ENCODE measurements at regions not wholly inside any gene's neighbourhood (a gene's known extent, or its start where the extent isn't known, plus 50 kb on each side); places are given as distances from the start of the nearest gene placed in this dataset.

DNA sequence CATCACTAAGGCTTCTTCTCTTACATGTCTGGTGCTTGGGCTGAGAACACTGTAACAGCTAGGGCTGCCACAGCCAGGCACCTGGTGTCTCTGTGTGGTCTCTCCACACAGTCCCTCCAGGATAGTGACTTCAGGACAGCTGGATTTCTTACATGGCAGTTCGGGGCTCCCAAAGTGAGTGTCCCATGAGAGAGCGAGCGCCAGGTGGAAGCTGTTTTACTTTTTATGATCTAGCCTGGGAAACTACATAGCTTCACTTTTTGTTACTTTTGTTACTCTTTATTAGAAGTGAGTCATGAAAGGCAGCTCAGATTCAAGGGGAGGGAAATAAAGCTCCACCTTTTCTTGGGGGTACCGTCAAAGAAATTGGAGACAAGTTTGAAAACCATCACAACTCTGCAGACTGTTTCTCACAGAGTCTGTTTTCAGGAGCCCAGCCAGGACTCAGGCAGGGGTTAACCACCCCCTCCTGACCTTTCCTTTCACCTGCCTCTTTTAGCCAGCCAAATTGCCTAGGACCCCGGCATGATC, 373.0 kb downstream of the MID1IP1 start:
- Histone ChIP-seq H3K4me3 (ENCODE audit: insufficient read depth, low read depth, low read length) (no peak overlapping the region), H3K36me3 (replicated peaks; ENCODE audit: control insufficient read depth, insufficient read depth, low read length) (no peaks in the 10 kb centered on the region), H3K27me3 (ENCODE audit: control insufficient read depth, insufficient read depth, low read length) (no peaks in the 10 kb centered on the region)
- no peak for DNase-seq

DNA sequence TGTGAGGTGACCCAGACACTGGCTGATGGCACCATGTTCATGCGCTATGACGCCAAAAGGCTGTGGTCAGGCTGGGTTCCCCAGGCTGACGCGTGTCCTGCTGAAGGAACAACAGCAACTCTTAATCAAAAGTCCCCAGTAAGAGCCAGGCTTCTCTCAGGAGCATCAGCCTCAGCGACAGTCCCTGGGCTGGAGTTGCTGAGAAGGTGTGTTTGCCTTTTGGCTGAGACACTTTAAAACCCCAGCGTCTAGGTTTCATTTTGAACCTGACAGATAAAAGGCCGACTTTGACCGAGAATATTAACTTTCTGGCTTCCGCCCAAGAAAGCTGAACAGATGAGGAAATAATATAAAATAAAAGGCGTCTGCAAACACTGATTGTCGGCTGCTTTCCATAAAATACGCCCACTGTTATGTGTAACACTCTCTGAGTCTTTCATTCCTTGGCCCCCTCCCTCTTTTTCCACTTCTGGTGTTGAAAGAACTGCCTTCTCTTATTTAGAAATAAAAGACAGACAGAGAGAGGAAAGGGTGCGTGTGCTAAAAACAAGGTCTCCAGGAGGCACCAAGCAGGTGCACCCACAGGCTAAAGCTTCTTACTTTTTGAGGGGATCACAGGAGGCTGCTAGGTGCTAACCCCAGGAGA, 373.6 kb downstream of the MID1IP1 start:
- no peaks in the 10 kb centered on the region for H3K36me3 ChIP-seq (replicated peaks; ENCODE audit: control insufficient read depth, insufficient read depth, low read length)
- no peak for DNase-seq
- no peaks in the 10 kb centered on the region for H3K27me3 ChIP-seq (ENCODE audit: control insufficient read depth, insufficient read depth, low read length)
- no peak overlapping the region for H3K4me3 ChIP-seq (ENCODE audit: insufficient read depth, low read depth, low read length)

DNA sequence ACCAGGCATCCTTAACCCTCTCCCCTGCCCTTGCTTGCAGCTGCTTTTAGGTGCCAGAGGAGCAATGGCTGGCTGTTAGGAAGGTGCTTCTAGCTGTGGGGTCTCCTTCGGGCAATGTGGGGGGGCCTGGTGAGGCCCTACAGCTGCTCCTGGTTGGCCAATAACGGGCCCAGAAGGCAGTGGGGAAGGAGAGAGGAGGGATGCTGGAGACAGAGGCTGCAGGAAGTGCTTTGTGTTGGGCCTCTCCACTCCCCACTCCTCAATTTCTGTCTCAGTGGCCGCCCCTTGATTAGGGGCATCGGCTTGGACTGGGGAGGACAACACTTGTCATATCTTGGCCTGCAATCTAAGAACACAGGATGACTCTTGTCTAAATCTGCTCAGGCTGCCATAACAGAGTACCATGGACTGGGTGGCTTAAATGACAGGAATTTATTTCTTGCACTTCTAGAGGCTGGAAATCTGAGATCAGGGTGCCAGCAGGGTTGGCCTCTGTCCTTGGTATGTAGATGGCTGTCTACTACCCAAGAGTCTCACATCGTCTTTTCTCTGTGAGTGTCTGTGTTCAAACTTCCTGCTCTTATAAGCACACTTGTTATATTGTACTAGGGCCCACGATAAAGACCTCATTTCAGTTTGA, 374.3 kb downstream of the MID1IP1 start:
- H3K4me3 ChIP-seq (ENCODE audit: insufficient read depth, low read depth, low read length) = no peak overlapping the region
- DNase-seq = no peak
- H3K27me3 ChIP-seq (ENCODE audit: control insufficient read depth, insufficient read depth, low read length) = no peaks in the 10 kb centered on the region
- no peaks in the 10 kb centered on the region for H3K36me3 ChIP-seq (replicated peaks; ENCODE audit: control insufficient read depth, insufficient read depth, low read length)

DNA sequence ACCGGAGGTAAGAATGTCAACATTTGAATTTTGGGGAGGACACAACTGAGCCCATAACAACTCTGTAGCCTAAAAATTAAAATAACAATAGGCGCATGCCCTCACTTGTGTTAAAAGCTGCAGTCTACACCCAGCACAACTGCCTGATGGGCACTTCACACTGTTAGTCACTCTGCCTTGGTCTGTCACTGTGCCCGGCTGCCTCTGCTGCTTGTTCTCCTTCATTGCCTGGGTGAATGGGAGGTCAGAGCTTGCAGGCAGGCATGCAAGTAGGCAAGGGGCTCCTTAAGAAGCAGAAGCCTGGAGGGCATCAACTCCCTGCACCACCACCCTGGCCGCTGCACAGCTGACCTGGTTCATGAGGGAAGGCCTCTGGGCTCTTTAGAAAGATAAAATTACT, 374.8 kb downstream of the MID1IP1 start:
- H3K27me3 ChIP-seq (ENCODE audit: control insufficient read depth, insufficient read depth, low read length) = no peaks in the 10 kb centered on the region
- no peak overlapping the region for H3K4me3 ChIP-seq (ENCODE audit: insufficient read depth, low read depth, low read length)
- no peak for DNase-seq
- H3K36me3 ChIP-seq (replicated peaks; ENCODE audit: control insufficient read depth, insufficient read depth, low read length) = no peaks in the 10 kb centered on the region

DNA sequence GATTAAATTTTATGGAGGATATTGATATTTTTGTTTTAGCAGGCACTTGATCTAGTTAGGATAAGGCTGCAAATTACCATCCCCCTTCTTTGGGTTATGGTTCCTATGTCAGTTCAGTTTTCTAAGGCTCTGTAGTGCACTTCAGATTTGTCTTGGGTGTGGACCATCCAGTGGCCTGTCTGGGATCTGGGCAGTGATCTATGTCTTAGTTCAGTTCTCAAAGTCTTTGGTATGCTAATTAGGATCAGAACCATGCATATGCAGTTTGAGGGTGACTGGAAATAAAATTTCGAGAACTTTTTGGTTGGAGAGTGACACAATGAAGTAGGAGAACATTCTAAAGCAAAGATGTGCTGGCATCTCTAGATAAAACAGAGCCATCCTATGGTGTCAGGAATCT, 388.2 kb downstream of the MID1IP1 start:
- H3K36me3 ChIP-seq (replicated peaks; ENCODE audit: control insufficient read depth, insufficient read depth, low read length) = no peaks in the 10 kb centered on the region
- no peaks in the 10 kb centered on the region for H3K27me3 ChIP-seq (ENCODE audit: control insufficient read depth, insufficient read depth, low read length)
- DNase-seq = no peak
- no peak overlapping the region for H3K4me3 ChIP-seq (ENCODE audit: insufficient read depth, low read depth, low read length)

DNA sequence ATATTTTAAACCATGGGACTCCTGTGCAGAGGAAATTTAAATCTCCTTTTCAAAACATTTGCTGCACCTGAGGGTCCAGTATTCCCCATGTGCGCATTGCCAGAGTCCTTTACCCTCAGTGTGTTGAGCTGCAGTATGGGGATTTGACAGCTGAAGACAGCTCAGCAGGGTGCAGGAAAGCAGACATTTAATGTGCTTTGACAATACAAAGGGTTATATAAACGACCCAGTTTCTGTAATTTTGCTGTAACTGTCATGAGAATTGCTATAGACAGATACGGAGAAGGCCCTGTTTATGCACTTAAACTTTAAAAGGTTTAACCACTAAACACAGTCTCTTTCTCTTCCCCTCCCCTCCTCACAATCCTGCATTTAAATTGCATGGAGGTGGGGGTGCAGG, 393.4 kb downstream of the MID1IP1 start:
- no peak for DNase-seq
- no peaks in the 10 kb centered on the region for H3K36me3 ChIP-seq (replicated peaks; ENCODE audit: control insufficient read depth, insufficient read depth, low read length)
- no peak overlapping the region for H3K4me3 ChIP-seq (ENCODE audit: insufficient read depth, low read depth, low read length)
- no peaks in the 10 kb centered on the region for H3K27me3 ChIP-seq (ENCODE audit: control insufficient read depth, insufficient read depth, low read length)

DNA sequence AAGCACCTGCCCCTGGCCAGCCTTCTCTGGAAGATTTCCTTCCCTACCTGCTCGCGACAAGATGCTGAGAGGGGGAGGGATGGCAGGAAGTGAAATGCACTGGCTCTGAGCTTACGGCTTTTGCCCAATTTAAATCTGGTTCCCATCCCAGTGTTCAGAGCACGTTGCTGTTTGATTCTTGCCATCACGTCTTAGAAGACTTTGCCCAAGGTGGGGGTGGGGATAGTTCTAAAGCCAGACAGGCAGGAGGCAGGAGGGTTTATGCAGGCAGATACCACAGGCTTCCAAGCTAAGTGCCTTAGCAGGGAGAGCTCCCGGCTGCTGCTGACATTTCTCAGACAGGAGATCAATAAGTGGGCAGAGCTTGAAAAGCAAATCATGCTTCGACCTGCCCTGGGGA, 393.9 kb downstream of the MID1IP1 start:
- Histone ChIP-seq H3K36me3 (replicated peaks; ENCODE audit: control insufficient read depth, insufficient read depth, low read length) (no peaks in the 10 kb centered on the region), H3K27me3 (ENCODE audit: control insufficient read depth, insufficient read depth, low read length) (no peaks in the 10 kb centered on the region), H3K4me3 (ENCODE audit: insufficient read depth, low read depth, low read length) (no peak overlapping the region)
- DNase-seq = peak; percentile 30

DNA sequence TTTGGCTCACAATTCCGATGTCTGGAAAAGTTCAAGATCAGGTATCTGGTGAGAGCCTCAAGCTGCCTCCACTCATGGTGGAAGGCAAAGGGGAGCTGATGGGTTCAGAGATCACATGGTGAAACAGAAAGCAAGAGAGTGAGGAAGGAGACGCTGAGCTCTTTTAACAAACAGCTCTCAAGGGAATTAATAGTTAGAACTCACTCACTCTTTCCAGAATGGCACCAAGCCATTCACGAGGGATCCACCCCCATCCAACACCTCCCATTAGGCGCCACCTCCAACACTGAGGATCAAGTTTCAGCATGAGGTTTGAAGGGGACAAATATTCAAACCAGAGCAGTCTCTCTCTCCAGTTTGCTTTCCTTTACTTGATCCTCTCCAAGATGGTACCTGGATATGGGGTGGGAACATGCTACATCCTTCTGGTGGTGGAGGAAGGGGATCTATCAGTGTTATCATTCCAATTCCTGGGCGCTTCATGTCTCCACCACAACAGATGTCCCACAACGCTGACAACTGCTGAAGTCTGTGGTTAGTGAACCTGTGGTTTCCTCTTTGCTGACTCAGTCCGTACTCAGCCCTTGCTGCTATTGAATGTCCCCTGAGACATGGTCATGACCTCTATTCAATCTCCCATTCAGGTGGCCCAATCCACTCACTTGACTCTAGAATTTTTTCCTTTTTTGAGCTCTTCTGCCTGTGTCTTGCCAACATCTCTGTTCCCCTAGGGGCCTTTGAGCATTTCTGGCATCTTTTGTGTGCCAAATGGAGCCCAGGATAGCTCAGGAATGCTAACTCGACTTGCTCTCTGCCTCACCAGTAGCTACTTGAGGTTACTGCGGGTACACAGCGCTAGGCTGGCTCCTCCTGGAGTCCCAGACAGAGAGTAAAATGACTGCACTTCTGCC, 395.2 kb downstream of the MID1IP1 start:
- no peak for DNase-seq
- Histone ChIP-seq H3K4me3 (ENCODE audit: insufficient read depth, low read depth, low read length) (no peak overlapping the region), H3K36me3 (replicated peaks; ENCODE audit: control insufficient read depth, insufficient read depth, low read length) (no peaks in the 10 kb centered on the region), H3K27me3 (ENCODE audit: control insufficient read depth, insufficient read depth, low read length) (no peaks in the 10 kb centered on the region)

DNA sequence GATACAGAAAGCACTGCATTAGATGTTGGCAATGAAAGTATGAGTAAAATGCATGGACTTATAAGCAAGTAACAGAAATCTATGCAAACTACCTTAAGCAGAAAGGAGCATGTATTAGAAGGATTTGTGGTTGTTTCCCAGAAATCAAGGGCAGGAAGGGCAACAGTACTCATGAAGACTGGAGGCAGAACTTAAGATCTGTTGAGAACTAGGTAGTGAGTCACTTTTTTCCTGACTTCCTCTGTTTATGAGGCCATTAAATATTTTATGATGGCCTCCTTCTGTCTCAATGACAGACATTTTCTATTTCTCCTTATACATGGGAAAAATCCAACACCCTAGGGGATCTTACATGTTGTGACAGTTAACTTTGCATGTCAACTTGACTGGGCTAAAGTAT, 398.2 kb downstream of the MID1IP1 start:
- no peaks in the 10 kb centered on the region for H3K27me3 ChIP-seq (ENCODE audit: control insufficient read depth, insufficient read depth, low read length)
- no peaks in the 10 kb centered on the region for H3K36me3 ChIP-seq (replicated peaks; ENCODE audit: control insufficient read depth, insufficient read depth, low read length)
- DNase-seq = no peak
- H3K4me3 ChIP-seq (ENCODE audit: insufficient read depth, low read depth, low read length) = no peak overlapping the region

DNA sequence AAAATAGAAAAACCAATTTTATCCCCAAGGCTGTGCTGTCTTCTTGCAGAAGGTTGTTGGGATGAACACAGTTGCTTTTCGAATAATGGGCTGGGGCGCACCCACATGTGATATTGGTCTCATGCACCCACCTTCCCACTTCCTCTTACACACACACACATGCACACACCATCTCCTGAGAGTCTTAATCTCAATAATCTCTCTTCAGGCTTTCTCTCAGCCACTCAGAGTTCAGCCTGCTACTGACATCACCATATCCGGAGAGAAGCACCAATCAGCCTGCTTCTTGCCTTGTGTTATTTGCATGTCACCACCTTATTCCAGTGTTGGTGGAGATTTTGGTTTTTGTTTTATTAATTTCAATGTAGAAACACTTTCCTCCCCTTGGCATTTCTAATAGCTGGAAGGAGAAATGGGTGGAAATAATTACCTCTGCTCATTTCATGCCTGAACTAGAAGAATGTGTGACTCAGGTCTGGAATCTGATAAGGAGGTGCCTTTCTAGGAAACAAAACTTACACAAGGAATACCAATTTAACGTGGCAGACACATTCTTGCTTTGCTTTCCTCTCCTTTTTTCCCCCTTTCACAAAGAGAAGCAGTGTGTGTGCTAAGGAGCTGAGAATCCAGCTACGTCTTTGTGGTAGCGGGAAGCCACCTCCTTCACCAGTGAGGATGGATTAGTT, 400.2 kb downstream of the MID1IP1 start:
- DNase-seq = no peak
- Histone ChIP-seq H3K36me3 (replicated peaks; ENCODE audit: control insufficient read depth, insufficient read depth, low read length) (no peaks in the 10 kb centered on the region), H3K4me3 (ENCODE audit: insufficient read depth, low read depth, low read length) (no peak overlapping the region), H3K27me3 (ENCODE audit: control insufficient read depth, insufficient read depth, low read length) (no peaks in the 10 kb centered on the region)

DNA sequence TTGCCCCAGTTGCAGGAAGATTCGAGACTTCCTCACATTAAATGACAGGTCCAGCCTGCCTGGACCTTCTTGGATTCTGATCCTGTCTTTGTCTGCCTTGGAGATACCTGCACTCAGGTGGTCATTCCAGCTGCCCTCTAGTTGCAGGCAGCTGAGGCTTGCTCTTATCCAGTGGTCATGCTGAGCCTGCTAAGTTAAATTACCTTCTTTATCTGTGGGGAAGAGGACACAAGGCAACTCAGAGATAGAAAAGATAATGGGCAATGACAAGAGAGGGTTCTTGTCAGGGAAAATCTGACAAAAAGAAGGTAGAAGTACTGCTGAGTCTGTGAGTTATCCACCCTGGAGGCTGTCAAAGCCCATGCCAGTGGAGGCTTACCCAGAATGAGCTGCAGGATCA, 401.4 kb downstream of the MID1IP1 start:
- Histone ChIP-seq H3K4me3 (ENCODE audit: insufficient read depth, low read depth, low read length) (no peak overlapping the region), H3K27me3 (ENCODE audit: control insufficient read depth, insufficient read depth, low read length) (no peaks in the 10 kb centered on the region), H3K36me3 (replicated peaks; ENCODE audit: control insufficient read depth, insufficient read depth, low read length) (no peaks in the 10 kb centered on the region)
- DNase-seq = no peak

DNA sequence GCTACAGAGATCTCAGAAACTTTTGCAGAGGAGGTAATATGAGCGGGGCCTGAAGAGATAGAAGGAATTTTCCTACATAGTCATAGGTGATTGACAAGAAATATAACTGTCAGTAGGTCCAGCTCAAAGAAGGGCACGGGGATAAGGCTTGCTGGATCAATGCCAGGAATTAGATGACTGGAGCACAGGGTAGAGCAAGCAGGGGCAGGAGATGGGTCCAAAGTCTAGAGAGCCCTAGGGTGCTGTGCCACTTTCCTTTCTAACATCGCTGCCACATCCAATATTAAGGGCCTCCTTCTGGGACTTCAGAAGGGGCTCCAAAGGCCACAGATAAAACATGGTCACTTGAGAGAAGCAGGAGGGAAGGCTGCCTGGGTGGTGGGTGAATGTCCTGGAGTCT, 402.2 kb downstream of the MID1IP1 start:
- H3K4me3 ChIP-seq (ENCODE audit: insufficient read depth, low read depth, low read length) = no peak overlapping the region
- DNase-seq = no peak

DNA sequence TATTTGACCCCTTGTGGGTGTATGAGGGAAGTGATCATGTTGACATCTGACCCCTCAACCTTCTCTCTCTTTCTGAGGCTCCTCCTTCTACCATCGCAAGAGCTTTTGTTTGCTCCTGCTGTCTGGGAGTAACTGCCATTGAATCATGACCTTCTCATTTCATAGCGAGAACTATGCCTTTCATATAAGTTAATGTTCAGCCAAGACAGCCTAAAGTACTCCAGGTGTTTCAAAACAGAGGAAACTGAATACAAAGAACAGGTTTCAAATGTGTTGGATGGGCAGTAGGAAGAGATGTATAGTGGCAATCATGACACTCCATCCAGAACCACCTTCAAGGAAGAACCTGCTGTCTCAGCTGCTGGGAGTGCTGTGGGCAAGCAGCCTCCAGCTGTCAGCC, 403.1 kb downstream of the MID1IP1 start:
- no peaks in the 10 kb centered on the region for H3K27me3 ChIP-seq (ENCODE audit: control insufficient read depth, insufficient read depth, low read length)
- no peak overlapping the region for H3K4me3 ChIP-seq (ENCODE audit: insufficient read depth, low read depth, low read length)
- no peak for DNase-seq
- H3K36me3 ChIP-seq (replicated peaks; ENCODE audit: control insufficient read depth, insufficient read depth, low read length) = no peaks in the 10 kb centered on the region

More for the DNA sequence above, 402.2 kb downstream of the MID1IP1 start:
- Histone ChIP-seq H3K36me3 (replicated peaks; ENCODE audit: control insufficient read depth, insufficient read depth, low read length) (no peaks in the 10 kb centered on the region), H3K27me3 (ENCODE audit: control insufficient read depth, insufficient read depth, low read length) (no peaks in the 10 kb centered on the region)

DNA sequence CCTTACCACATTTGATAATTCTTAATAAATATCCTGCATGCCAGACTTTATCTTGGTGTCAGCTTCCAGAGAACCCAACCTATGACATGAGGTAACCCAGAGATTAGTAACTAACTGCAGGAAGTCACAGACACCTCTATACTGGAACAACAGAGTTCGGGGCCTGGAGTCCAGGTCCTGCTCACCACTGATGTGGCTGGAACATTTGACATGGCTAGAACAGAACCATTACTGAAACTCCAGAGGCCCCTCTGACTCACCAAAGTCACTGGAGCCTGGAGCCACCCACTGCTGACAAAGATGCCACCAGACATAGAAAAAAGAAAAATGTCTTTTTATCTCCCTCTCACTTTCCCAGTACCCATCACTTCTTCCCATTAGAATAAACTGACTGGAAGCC, 403.7 kb downstream of the MID1IP1 start:
- no peak for DNase-seq
- Histone ChIP-seq H3K4me3 (ENCODE audit: insufficient read depth, low read depth, low read length) (no peak overlapping the region), H3K36me3 (replicated peaks; ENCODE audit: control insufficient read depth, insufficient read depth, low read length) (no peaks in the 10 kb centered on the region), H3K27me3 (ENCODE audit: control insufficient read depth, insufficient read depth, low read length) (no peaks in the 10 kb centered on the region)

Measured in H7 (cell line).